NCI-H1048 (cell line): ENCODE measurements at regions not wholly inside any gene's neighbourhood (a gene's known extent, or its start where the extent isn't known, plus 50 kb on each side); places are given as distances from the start of the nearest gene placed in this dataset.
A peak's percentile ranks its signal among the peaks of the same experiment; 100 is the strongest.
"Not testable (repeated sequence)": the region's sequence is repeated elsewhere in the genome, so short reads cannot be mapped to it uniquely, and the experiment has no call there.

ENCODE experiments used
- DNase-seq: peaks from one replicate; lab custom pipeline; 2025; lab: John Stamatoyannopoulos, UW

GRCh38 chr6:50467931-50468330 lies 245.4 kb upstream of the TFAP2D start:
- DNase-seq = no peak

GRCh38 chr6:50471041-50471440 lies 242.3 kb upstream of the TFAP2D start:
- DNase-seq = no peak

- DNase-seq = no peak
Measured at GRCh38 chr6:50510361-50510760, 203.0 kb upstream of the TFAP2D start.

GRCh38 chr6:50520326-50521266 lies 192.7 kb upstream of the TFAP2D start:
- peak; percentile 28 for DNase-seq

GRCh38 chr6:50524341-50524740 lies 189.0 kb upstream of the TFAP2D start:
- peak; percentile 2 for DNase-seq

GRCh38 chr6:50527985-50528384 lies 185.3 kb upstream of the TFAP2D start:
- DNase-seq = no peak

- DNase-seq = no peak
Measured at GRCh38 chr6:50539447-50539846, 173.9 kb upstream of the TFAP2D start.

- no peak for DNase-seq
Measured at GRCh38 chr6:50541941-50542340, 171.4 kb upstream of the TFAP2D start.

GRCh38 chr6:50543666-50544065 lies 169.7 kb upstream of the TFAP2D start:
- no peak for DNase-seq

- no peak for DNase-seq
Measured at GRCh38 chr6:50549026-50549425, 164.3 kb upstream of the TFAP2D start.

GRCh38 chr6:50549475-50549874 lies 163.9 kb upstream of the TFAP2D start:
- no peak for DNase-seq

- DNase-seq = no peak
Measured at GRCh38 chr6:50555982-50556381, 157.3 kb upstream of the TFAP2D start.

GRCh38 chr6:50565004-50565403 lies 148.3 kb upstream of the TFAP2D start:
- no peak for DNase-seq

GRCh38 chr6:50571230-50571629 lies 142.1 kb upstream of the TFAP2D start:
- DNase-seq = not testable (repeated sequence)

GRCh38 chr6:50585441-50586330 lies 127.6 kb upstream of the TFAP2D start:
- no peak for DNase-seq

GRCh38 chr6:50586331-50586675 lies 127.0 kb upstream of the TFAP2D start:
- DNase-seq = no peak

GRCh38 chr6:50589751-50590470 lies 123.4 kb upstream of the TFAP2D start:
- no peak for DNase-seq

GRCh38 chr6:50591135-50591534 lies 122.2 kb upstream of the TFAP2D start:
- no peak for DNase-seq

- no peak for DNase-seq
Measured at GRCh38 chr6:50600280-50600679, 113.0 kb upstream of the TFAP2D start.

- no peak for DNase-seq
Measured at GRCh38 chr6:50602292-50602691, 111.0 kb upstream of the TFAP2D start.

GRCh38 chr6:50608421-50608820 lies 104.9 kb upstream of the TFAP2D start:
- no peak for DNase-seq

GRCh38 chr6:50610562-50610961 lies 102.8 kb upstream of the TFAP2D start:
- DNase-seq = no peak
